ENCODE measurements at regions not wholly inside any gene's neighbourhood (a gene's known extent, or its start where the extent isn't known, plus 50 kb on each side); places are given as distances from the start of the nearest gene placed in this dataset.

DNA sequence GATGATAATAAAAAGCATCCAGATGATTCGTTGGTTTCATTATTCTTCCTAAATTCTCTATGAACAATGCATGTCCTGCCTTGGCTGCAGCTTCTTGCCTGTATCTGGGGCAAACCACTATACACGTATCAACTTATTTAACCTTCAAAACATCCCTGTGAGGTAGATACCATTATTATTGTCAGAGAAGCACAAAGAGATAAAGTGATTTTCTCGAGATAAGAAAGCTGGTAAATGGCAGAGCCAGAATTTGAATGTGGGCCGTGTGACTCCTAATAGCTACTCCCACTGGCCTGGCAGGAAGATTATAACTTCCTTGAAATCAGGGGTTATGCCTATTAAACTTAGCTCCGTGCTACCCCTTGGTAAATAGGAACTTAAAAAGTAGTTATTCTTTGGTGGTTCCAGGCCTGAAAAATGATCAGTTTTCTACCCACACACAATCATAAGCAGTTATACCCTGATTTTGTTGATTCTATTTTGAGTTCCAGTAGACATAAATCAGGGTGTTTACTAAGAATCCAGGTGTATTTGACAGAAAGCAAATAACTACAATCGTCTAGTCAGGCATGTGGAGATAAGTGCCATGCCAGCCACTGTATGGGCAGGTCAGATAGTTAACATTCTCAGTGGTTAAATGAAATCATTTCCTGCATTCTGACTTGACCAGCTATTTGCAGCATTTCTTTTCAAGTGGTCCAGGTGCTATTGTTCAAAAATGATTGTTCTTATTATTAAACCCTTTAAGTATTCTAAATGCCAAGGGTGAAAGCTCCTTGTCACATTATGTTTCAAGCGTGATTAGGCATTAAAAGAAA, 99.2 kb upstream of the LRRN1 start:
- no peak overlapping the region for H3K27ac ChIP-seq
- intact Hi-C loops (cut with DNase I; ENCODE audit: low total_unique reads) = no loop called here
- H3K4me3 ChIP-seq = no peak overlapping the region
- no peaks in the 10 kb centered on the region for H3K4me1 ChIP-seq
- H3K9me3 ChIP-seq = no peaks in the 10 kb centered on the region
- H3K27me3 ChIP-seq (replicated peaks in 1 of 7) = no peaks in the 10 kb centered on the region
- TF ChIP-seq POLR2A (IDR thresholded peaks at IDR 0.05) (no peak), POLR2AphosphoS5 (IDR thresholded peaks at IDR 0.05) (no peak)
- TF ChIP-seq, protein P1, sequence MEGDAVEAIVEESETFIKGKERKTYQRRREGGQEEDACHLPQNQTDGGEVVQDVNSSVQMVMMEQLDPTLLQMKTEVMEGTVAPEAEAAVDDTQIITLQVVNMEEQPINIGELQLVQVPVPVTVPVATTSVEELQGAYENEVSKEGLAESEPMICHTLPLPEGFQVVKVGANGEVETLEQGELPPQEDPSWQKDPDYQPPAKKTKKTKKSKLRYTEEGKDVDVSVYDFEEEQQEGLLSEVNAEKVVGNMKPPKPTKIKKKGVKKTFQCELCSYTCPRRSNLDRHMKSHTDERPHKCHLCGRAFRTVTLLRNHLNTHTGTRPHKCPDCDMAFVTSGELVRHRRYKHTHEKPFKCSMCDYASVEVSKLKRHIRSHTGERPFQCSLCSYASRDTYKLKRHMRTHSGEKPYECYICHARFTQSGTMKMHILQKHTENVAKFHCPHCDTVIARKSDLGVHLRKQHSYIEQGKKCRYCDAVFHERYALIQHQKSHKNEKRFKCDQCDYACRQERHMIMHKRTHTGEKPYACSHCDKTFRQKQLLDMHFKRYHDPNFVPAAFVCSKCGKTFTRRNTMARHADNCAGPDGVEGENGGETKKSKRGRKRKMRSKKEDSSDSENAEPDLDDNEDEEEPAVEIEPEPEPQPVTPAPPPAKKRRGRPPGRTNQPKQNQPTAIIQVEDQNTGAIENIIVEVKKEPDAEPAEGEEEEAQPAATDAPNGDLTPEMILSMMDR (IDR thresholded peaks at IDR 0.05 in 8 of 11, conservative IDR thresholded peaks at IDR 0.05 in 3 of 11) = no peak
- WGBS, 5 donors = 56 to 75% (median 66%) methylated on average over 7 of the region's 7 CpGs
- no peak for DNase-seq
- no peaks in the 10 kb centered on the region for H3K36me3 ChIP-seq

DNA sequence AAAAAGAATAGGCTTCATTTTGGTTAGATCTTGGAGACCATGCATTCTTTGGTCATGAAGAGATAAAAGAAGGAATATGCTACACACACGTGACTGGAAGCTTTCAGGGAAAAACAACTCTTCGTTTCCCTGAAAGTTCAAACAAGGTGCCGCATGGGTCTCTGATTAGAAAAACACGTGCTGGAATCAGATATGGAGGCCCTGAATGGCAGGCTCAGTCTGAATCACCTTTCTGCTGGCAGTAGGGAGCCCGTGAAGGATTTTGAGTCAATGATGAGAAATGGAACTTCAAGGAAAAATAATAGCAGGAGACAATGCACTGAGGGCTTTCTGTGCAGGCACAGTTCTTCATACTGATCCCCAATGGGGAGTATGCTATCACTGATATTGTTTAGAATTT, 99.8 kb upstream of the LRRN1 start:
- 80 to 89% (median 84%) methylated on average over 5 of the region's 5 CpGs for WGBS, 5 donors
- no peaks in the 10 kb centered on the region for H3K27me3 ChIP-seq (replicated peaks in 1 of 7)
- DNase-seq = no peak
- no peak overlapping the region for H3K27ac ChIP-seq
- intact Hi-C loops (cut with DNase I; ENCODE audit: low total_unique reads) = no loop called here
- no peak overlapping the region for H3K4me3 ChIP-seq
- no peaks in the 10 kb centered on the region for H3K4me1 ChIP-seq
- TF ChIP-seq POLR2AphosphoS5 (IDR thresholded peaks at IDR 0.05) (no peak), POLR2A (IDR thresholded peaks at IDR 0.05) (no peak)
- TF ChIP-seq, protein P1 (IDR thresholded peaks at IDR 0.05 in 8 of 11, conservative IDR thresholded peaks at IDR 0.05 in 3 of 11) = no peak
- no peaks in the 10 kb centered on the region for H3K9me3 ChIP-seq
- no peaks in the 10 kb centered on the region for H3K36me3 ChIP-seq

DNA sequence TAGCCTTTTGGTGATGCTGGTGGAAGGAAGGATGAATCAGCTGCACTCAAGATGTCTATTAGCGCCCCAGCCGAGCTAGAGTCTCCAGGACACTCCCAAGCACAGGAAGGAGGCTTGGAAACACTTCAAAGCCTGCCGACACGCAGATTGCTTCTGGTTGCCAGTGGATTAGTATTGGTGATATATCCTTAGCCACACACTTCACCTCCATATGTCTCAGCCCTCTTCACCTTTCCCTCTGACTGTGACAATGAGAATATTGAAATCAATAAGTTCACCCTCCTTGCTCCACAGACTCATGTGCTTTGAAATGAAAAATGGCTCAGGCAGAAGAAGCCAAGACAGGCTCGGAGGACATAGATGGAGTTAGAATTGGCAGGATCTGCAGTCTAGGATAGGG, 102.9 kb upstream of the LRRN1 start:
- Histone ChIP-seq H3K4me1 (no peaks in the 10 kb centered on the region), H3K27ac (no peak overlapping the region), H3K9me3 (no peaks in the 10 kb centered on the region), H3K27me3 (replicated peaks in 1 of 7) (no peaks in the 10 kb centered on the region), H3K4me3 (no peak overlapping the region), H3K36me3 (no peaks in the 10 kb centered on the region)
- 69 to 85% (median 78%) methylated on average over 5 of the region's 5 CpGs for WGBS, 5 donors
- TF ChIP-seq POLR2AphosphoS5 (IDR thresholded peaks at IDR 0.05) (no peak), POLR2A (IDR thresholded peaks at IDR 0.05) (no peak)
- TF ChIP-seq, protein P1 (IDR thresholded peaks at IDR 0.05 in 8 of 11, conservative IDR thresholded peaks at IDR 0.05 in 3 of 11) = no peak
- no peak for DNase-seq
- intact Hi-C loops (cut with DNase I; ENCODE audit: low total_unique reads) = no loop called here

DNA sequence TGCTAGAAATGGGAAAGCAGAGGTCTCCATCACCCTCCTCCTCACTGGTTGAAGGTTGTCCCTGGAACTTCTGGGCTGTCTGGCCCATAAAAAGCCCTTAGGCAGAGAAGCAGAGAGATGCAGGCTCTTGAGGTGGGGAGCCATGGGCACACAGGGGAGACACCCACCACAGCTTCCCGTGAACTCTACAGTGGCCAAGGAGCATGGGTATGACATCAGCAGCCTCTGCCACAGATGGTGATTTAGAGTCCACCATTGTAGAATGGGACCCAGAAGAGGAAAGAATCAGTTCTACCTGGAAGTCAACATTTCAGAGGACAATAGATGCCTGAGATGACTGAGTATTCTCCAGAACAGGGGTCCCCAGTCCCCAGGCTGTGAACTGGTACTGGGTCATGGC, 105.6 kb upstream of the LRRN1 start:
- no peak for DNase-seq
- Histone ChIP-seq H3K27ac (no peak overlapping the region), H3K9me3 (no peaks in the 10 kb centered on the region), H3K27me3 (replicated peaks in 1 of 7) (no peaks in the 10 kb centered on the region), H3K4me1 (no peaks in the 10 kb centered on the region), H3K36me3 (no peaks in the 10 kb centered on the region), H3K4me3 (no peak overlapping the region)
- TF ChIP-seq, protein P1 (IDR thresholded peaks at IDR 0.05 in 8 of 11, conservative IDR thresholded peaks at IDR 0.05 in 3 of 11) = no peak
- TF ChIP-seq POLR2A (IDR thresholded peaks at IDR 0.05) (no peak), POLR2AphosphoS5 (IDR thresholded peaks at IDR 0.05) (no peak)
- intact Hi-C loops (cut with DNase I; ENCODE audit: low total_unique reads) = no loop called here
- whole genome bisulfite sequencing, 5 donors = 0 to 91% (median 88%) methylated on average over 1 of the region's 1 CpG
